GM13977 (cell line): ENCODE measurements at regions not wholly inside any gene's neighbourhood (a gene's known extent, or its start where the extent isn't known, plus 50 kb on each side); places are given as distances from the start of the nearest gene placed in this dataset.

ENCODE experiments used
- DNase-seq: peaks from one replicate; pipeline ENCODE4 v3.0.0; 2012; ENCODE audit warnings: low spot score
- in situ Hi-C: fragments of 300-500 bp; cut with MboI; formaldehyde crosslinking; loops from one replicate; pipeline ENCODE4 v1.12.0; 2022; ENCODE audit warnings: low sequenced_read_pairs, low pct_unique_long_range_greater_than_20kb, mixed read lengths, inconsistent platforms; ENCODE audit not compliant: unreplicated experiment
- TF ChIP-seq, protein P1 (sequence below): IDR thresholded peaks from 2 replicates; pipeline ENCODE4 v1.5.1; 2012; ENCODE audit warnings: mild to moderate bottlenecking, control low read depth; ENCODE audit not compliant: insufficient read depth; ENCODE audit errors: extremely low read depth, missing control alignments

GRCh38 chr21:24903994-24904635 lies 703.2 kb downstream of the MRPL39 start:
- in situ Hi-C loops = no loop called here
- no peak for DNase-seq
- TF ChIP-seq, protein P1, sequence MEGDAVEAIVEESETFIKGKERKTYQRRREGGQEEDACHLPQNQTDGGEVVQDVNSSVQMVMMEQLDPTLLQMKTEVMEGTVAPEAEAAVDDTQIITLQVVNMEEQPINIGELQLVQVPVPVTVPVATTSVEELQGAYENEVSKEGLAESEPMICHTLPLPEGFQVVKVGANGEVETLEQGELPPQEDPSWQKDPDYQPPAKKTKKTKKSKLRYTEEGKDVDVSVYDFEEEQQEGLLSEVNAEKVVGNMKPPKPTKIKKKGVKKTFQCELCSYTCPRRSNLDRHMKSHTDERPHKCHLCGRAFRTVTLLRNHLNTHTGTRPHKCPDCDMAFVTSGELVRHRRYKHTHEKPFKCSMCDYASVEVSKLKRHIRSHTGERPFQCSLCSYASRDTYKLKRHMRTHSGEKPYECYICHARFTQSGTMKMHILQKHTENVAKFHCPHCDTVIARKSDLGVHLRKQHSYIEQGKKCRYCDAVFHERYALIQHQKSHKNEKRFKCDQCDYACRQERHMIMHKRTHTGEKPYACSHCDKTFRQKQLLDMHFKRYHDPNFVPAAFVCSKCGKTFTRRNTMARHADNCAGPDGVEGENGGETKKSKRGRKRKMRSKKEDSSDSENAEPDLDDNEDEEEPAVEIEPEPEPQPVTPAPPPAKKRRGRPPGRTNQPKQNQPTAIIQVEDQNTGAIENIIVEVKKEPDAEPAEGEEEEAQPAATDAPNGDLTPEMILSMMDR = no peak

- TF ChIP-seq, protein P1 = no peak
- no peak for DNase-seq
- in situ Hi-C loops = loop anchor here (10.0 to 25.0 kb wide), 2 partner anchors 136 to 413 kb away; no protein-coding TSS in a partner anchor
These were observed 708.1 kb downstream of the MRPL39 start for GRCh38 chr21:24899138-24899537.

DNA sequence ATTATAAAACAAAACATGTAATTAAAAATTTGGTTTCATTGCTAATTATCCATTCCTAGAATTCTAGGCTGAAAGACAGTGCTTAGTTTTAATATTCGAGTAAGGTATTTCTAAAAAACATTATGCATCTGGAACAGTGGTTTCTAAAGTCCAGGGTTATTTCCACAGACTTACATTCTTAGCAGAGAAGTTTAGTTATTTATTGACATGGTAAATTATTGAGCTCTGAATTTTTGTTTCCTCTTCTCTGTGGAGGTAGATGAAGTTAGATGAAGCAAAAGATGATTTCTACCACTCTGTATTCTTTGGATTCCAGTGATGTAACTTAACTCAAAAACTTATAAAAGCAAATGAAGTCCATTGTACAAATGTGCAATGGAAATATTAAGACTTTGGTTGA lies 709.4 kb downstream of the MRPL39 start:
- in situ Hi-C loops = loop anchor here (10.0 to 25.0 kb wide), 2 partner anchors 137 to 414 kb away; no protein-coding TSS in a partner anchor
- TF ChIP-seq, protein P1 = no peak
- DNase-seq = no peak

DNA sequence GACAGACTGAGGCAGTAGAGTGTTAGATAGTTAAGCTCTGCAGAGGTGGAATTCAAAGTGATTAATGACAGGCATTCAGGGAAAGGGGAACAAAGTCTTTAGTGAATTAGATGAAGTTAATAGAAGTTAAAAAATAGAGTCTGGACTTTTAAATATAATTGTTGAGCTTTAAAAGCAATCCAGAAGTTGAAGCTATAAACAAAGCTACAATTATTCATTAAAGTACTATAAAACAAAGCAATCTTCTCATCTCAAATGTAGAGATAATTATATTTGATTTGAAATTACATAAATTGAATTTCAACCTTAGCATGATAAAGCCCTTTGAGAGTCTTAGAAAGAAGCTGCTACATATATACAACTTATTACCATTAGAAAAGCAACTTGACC lies 710.6 kb downstream of the MRPL39 start:
- TF ChIP-seq, protein P1 = no peak
- in situ Hi-C loops = loop anchor here (10.0 to 25.0 kb wide), 2 partner anchors 138 to 416 kb away; no protein-coding TSS in a partner anchor
- no peak for DNase-seq

GRCh38 chr21:24895885-24896734 lies 711.2 kb downstream of the MRPL39 start:
- no peak for DNase-seq
- in situ Hi-C loops = loop anchor here (10.0 to 25.0 kb wide), 2 partner anchors 139 to 416 kb away; no protein-coding TSS in a partner anchor
- TF ChIP-seq, protein P1 = peak; percentile 61

GRCh38 chr21:24894324-24894723 lies 713.0 kb downstream of the MRPL39 start:
- in situ Hi-C loops = loop anchor here (10.0 to 25.0 kb wide), 2 partner anchors 140 to 418 kb away; no protein-coding TSS in a partner anchor
- TF ChIP-seq, protein P1 = no peak
- DNase-seq = no peak
